ENCODE measurements at regions not wholly inside any gene's neighbourhood (a gene's known extent, or its start where the extent isn't known, plus 50 kb on each side); places are given as distances from the start of the nearest gene placed in this dataset.

GRCh38 chr1:157403608-157404007 lies 148.7 kb downstream of the FCRL5 start:
- no peak for TF ChIP-seq CTCF (IDR thresholded peaks at IDR 0.05; ENCODE audit: insufficient read depth, low read depth, low read length, missing control alignments)
- H3K4me3 ChIP-seq (ENCODE audit: low read depth, low read length): no peak overlapping the region
- DNase-seq (ENCODE audit: low read depth): peak; percentile 19

- no peak for TF ChIP-seq CTCF (IDR thresholded peaks at IDR 0.05; ENCODE audit: insufficient read depth, low read depth, low read length, missing control alignments)
- DNase-seq (ENCODE audit: low read depth): peak; percentile 75
- no peak overlapping the region for H3K4me3 ChIP-seq (ENCODE audit: low read depth, low read length)
Measured at GRCh38 chr1:157403203-157403602, 149.1 kb downstream of the FCRL5 start.

GRCh38 chr1:157400766-157401165 lies 151.5 kb downstream of the FCRL5 start:
- no peak for TF ChIP-seq CTCF (IDR thresholded peaks at IDR 0.05; ENCODE audit: insufficient read depth, low read depth, low read length, missing control alignments)
- no peak for DNase-seq (ENCODE audit: low read depth)
- no peak overlapping the region for H3K4me3 ChIP-seq (ENCODE audit: low read depth, low read length)

GRCh38 chr1:157399984-157400382 lies 152.3 kb downstream of the FCRL5 start:
- TF ChIP-seq CTCF (IDR thresholded peaks at IDR 0.05; ENCODE audit: insufficient read depth, low read depth, low read length, missing control alignments): peak; percentile 6
- H3K4me3 ChIP-seq (ENCODE audit: low read depth, low read length): no peak overlapping the region
- DNase-seq (ENCODE audit: low read depth): peak; percentile 62

GRCh38 chr1:157399343-157399983 lies 152.9 kb downstream of the FCRL5 start:
- DNase-seq (ENCODE audit: low read depth): no peak
- H3K4me3 ChIP-seq (ENCODE audit: low read depth, low read length): no peak overlapping the region
- no peak for TF ChIP-seq CTCF (IDR thresholded peaks at IDR 0.05; ENCODE audit: insufficient read depth, low read depth, low read length, missing control alignments)

GRCh38 chr1:157390651-157391050 lies 161.7 kb downstream of the FCRL5 start:
- DNase-seq (ENCODE audit: low read depth): no peak
- TF ChIP-seq CTCF (IDR thresholded peaks at IDR 0.05; ENCODE audit: insufficient read depth, low read depth, low read length, missing control alignments): no peak
- no peak overlapping the region for H3K4me3 ChIP-seq (ENCODE audit: low read depth, low read length)

- DNase-seq (ENCODE audit: low read depth): no peak
- TF ChIP-seq CTCF (IDR thresholded peaks at IDR 0.05; ENCODE audit: insufficient read depth, low read depth, low read length, missing control alignments): no peak
- no peak overlapping the region for H3K4me3 ChIP-seq (ENCODE audit: low read depth, low read length)
Measured at GRCh38 chr1:157388057-157388456, 164.3 kb downstream of the FCRL5 start.

Measured in GM12865 (cell line).